PC-9 (cell line): ENCODE measurements at regions not wholly inside any gene's neighbourhood (a gene's known extent, or its start where the extent isn't known, plus 50 kb on each side); places are given as distances from the start of the nearest gene placed in this dataset.

Experiments
- BruUV-seq: library from RNA; stranded (reverse); fragments of 400-500 nt; replicated peaks from 2 replicates; lab custom pipeline; 2021; lab: Mats Ljungman, UMichigan
- CTCF ChIA-PET: fragments of 300-600 bp; sonication (Branson Sonifier 250); formaldehyde crosslinking; loops from one replicate; lab custom pipeline; 2022; ENCODE audit warnings: antibody characterized with exemption; lab: Charles Lee
- POLR2A ChIA-PET: fragments of 300-600 bp; sonication (Branson Sonifier 250); formaldehyde crosslinking; loops from one replicate; lab custom pipeline; 2022; ENCODE audit warnings: antibody characterized with exemption; ENCODE audit not compliant: unreplicated experiment; lab: Charles Lee
- DNase-seq, 2 experiments: peaks; one replicate each; pipeline versions ENCODE4 v3.0.0 to v3.0.0-alpha.2; 2015 to 2022; ENCODE audit warnings: mixed read lengths in 1 of 2
- H2AFZ ChIP-seq: fragments of 200-600 bp; sonication (generic); 2 replicates; pipeline ENCODE4 v1.8.1; 2017; ENCODE audit warnings: antibody characterized with exemption
- H3F3A ChIP-seq: fragments of 200-600 bp; sonication (generic); 2 replicates; pipeline ENCODE4 v1.8.1; 2017; ENCODE audit warnings: antibody characterized with exemption, mild to moderate bottlenecking, low read depth; ENCODE audit not compliant: insufficient read depth
- H3K27ac ChIP-seq: fragments of 200-600 bp; sonication (generic); 2 replicates; pipeline ENCODE4 v1.6.1; 2016; ENCODE audit warnings: mixed run types
- H3K27me3 ChIP-seq: fragments of 200-600 bp; sonication (generic); 2 replicates; pipeline ENCODE4 v1.6.1; 2016; ENCODE audit warnings: low read depth, mixed run types; ENCODE audit not compliant: insufficient read depth
- H3K36me3 ChIP-seq: fragments of 200-600 bp; sonication (generic); 2 replicates; pipeline ENCODE4 v1.6.1; 2016; ENCODE audit warnings: low read depth, mixed run types
- H3K4me1 ChIP-seq: fragments of 200-600 bp; sonication (generic); replicated peaks from 2 replicates; pipeline ENCODE4 v1.6.1; 2016; ENCODE audit warnings: mixed run types; ENCODE audit not compliant: insufficient read depth
- H3K4me2 ChIP-seq: fragments of 200-600 bp; sonication (generic); 2 replicates; pipeline ENCODE4 v1.6.1; 2017; ENCODE audit warnings: mixed run types
- H3K4me3 ChIP-seq: fragments of 200-600 bp; sonication (generic); 2 replicates; pipeline ENCODE4 v1.6.1; 2016; ENCODE audit warnings: mixed run types
- H3K79me2 ChIP-seq: fragments of 200-600 bp; sonication (generic); 2 replicates; pipeline ENCODE4 v1.6.1; 2017; ENCODE audit warnings: low read depth, mixed run types
- H3K9me2 ChIP-seq: fragments of 200-600 bp; sonication (generic); 2 replicates; pipeline ENCODE4 v1.8.1; 2017; ENCODE audit warnings: mild to moderate bottlenecking; ENCODE audit not compliant: insufficient read depth
- H3K9me3 ChIP-seq: fragments of 200-600 bp; sonication (generic); 2 replicates; pipeline ENCODE4 v1.8.1; 2016; ENCODE audit warnings: low read depth; ENCODE audit not compliant: insufficient read depth
- H4K20me1 ChIP-seq: fragments of 200-600 bp; sonication (generic); 2 replicates; pipeline ENCODE4 v1.8.1; 2017; ENCODE audit not compliant: insufficient read depth
- CTCF ChIP-seq: fragments of 200-600 bp; sonication (generic); conservative IDR thresholded peaks from 2 replicates; pipeline ENCODE4 v1.6.1; 2017; ENCODE audit warnings: mixed run types, antibody characterized with exemption, mild to moderate bottlenecking, moderate library complexity
- EZH2 ChIP-seq: fragments of 200-600 bp; sonication (generic); IDR thresholded peaks from 2 replicates; pipeline ENCODE4 v1.8.0; 2017; ENCODE audit warnings: antibody characterized with exemption, low read depth
- intact Hi-C: fragments of 100-400 bp; cut with micrococcal nuclease; formaldehyde crosslinking; loops from one replicate; pipeline ENCODE4 v1.10.0; 2022; ENCODE audit not compliant: unreplicated experiment

- no peaks in the 10 kb centered on the region for H3K36me3 ChIP-seq
- H4K20me1 ChIP-seq = no peaks in the 10 kb centered on the region
- H2AFZ ChIP-seq = no peak overlapping the region
- no peaks in the 10 kb centered on the region for H3K4me1 ChIP-seq
- POLR2A ChIA-PET = interaction anchor here (0.7 kb wide), 1 partner anchor 88 kb away, joined by 7 read pairs; no protein-coding TSS in a partner anchor
- H3K4me3 ChIP-seq = no peak overlapping the region
- H3K4me2 ChIP-seq = no peak overlapping the region
- DNase-seq = no peak
- TF ChIP-seq CTCF = no peak
- TF ChIP-seq EZH2 = no peak
- CTCF ChIA-PET = no interaction called here
- intact Hi-C loops = no loop called here
- H3K27ac ChIP-seq = no peak overlapping the region
- no TSS peak for BruUV-seq
- H3F3A ChIP-seq = no peaks in the 10 kb centered on the region
- no peaks in the 10 kb centered on the region for H3K27me3 ChIP-seq
- H3K9me3 ChIP-seq = no peaks in the 10 kb centered on the region
- H3K9me2 ChIP-seq = no peaks in the 10 kb centered on the region
- H3K79me2 ChIP-seq = no peaks in the 10 kb centered on the region
These were observed 441.1 kb downstream of the HAO1 start for GRCh38 chr20:7499201-7499600.

- H2AFZ ChIP-seq = no peak overlapping the region
- BruUV-seq = no TSS peak
- H3K27ac ChIP-seq = no peak overlapping the region
- no peak for TF ChIP-seq CTCF
- TF ChIP-seq EZH2 = no peak
- no peaks in the 10 kb centered on the region for H3K36me3 ChIP-seq
- ChIA-PET POLR2A (no interaction called here), CTCF (no interaction called here)
- H3K9me2 ChIP-seq = no peaks in the 10 kb centered on the region
- H3K4me1 ChIP-seq = no peaks in the 10 kb centered on the region
- H3K9me3 ChIP-seq = no peaks in the 10 kb centered on the region
- intact Hi-C loops = loop anchor here (10.0 kb wide), 1 partner anchor 1635 kb away; no protein-coding TSS in a partner anchor
- H3K27me3 ChIP-seq = no peaks in the 10 kb centered on the region
- no peaks in the 10 kb centered on the region for H4K20me1 ChIP-seq
- no peak overlapping the region for H3K4me2 ChIP-seq
- no peaks in the 10 kb centered on the region for H3K79me2 ChIP-seq
- H3F3A ChIP-seq = no peaks in the 10 kb centered on the region
- no peak for DNase-seq
- H3K4me3 ChIP-seq = no peak overlapping the region
These were observed 440.0 kb downstream of the HAO1 start for GRCh38 chr20:7500231-7500663.

GRCh38 chr20:7503501-7503900 lies 436.8 kb downstream of the HAO1 start:
- Histone ChIP-seq H3F3A (no peaks in the 10 kb centered on the region), H3K27ac (no peak overlapping the region), H4K20me1 (no peaks in the 10 kb centered on the region), H3K4me2 (no peak overlapping the region), H3K4me1 (no peaks in the 10 kb centered on the region), H2AFZ (no peak overlapping the region), H3K79me2 (no peaks in the 10 kb centered on the region), H3K27me3 (no peaks in the 10 kb centered on the region), H3K9me3 (no peaks in the 10 kb centered on the region), H3K9me2 (no peaks in the 10 kb centered on the region), H3K36me3 (no peaks in the 10 kb centered on the region), H3K4me3 (no peak overlapping the region)
- TF ChIP-seq CTCF = no peak
- TF ChIP-seq EZH2 = no peak
- intact Hi-C loops = loop anchor here (10.0 kb wide), 1 partner anchor 1639 kb away; no protein-coding TSS in a partner anchor
- ChIA-PET POLR2A (no interaction called here), CTCF (no interaction called here)
- DNase-seq = no peak
- no TSS peak for BruUV-seq
